Right atrium auricular region (tissue), 2 donors: ENCODE measurements at regions not wholly inside any gene's neighbourhood (a gene's known extent, or its start where the extent isn't known, plus 50 kb on each side); places are given as distances from the start of the nearest gene placed in this dataset.

Source experiments
- DNase-seq: peaks from one replicate; pipeline ENCODE4 v3.0.0-alpha.2; 2019; ENCODE audit warnings: low spot score
- H3K27ac ChIP-seq, 2 donors: fragments of 200-600 bp; sonication (generic); 1 replicate in 1 of 2; 2 replicates in 1 of 2; pipeline ENCODE4 v1.5.1; 2016 to 2019
- H3K27me3 ChIP-seq, 2 donors: fragments of 200-600 bp; sonication (generic); one replicate each; pipeline versions ENCODE4 v1.5.1 to v1.6.0; 2017 to 2019
- H3K36me3 ChIP-seq: fragments of 200-600 bp; sonication (generic); one replicate; pipeline ENCODE4 v1.5.1; 2016
- H3K4me1 ChIP-seq, 2 donors: fragments of 200-600 bp; sonication (generic); one replicate each; pipeline versions ENCODE4 v1.5.1 to v1.6.0; 2017 to 2019
- H3K4me3 ChIP-seq, 2 donors: fragments of 200-600 bp; sonication (generic); 1 replicate in 1 of 2; 2 replicates in 1 of 2; pipeline ENCODE4 v1.5.1; 2017 to 2019; ENCODE audit warnings: mild to moderate bottlenecking in 1 of 2, moderate library complexity in 1 of 2
- H3K9me3 ChIP-seq, 2 donors: fragments of 200-600 bp; sonication (generic); one replicate each; pipeline ENCODE4 v1.5.1; 2019
- TF ChIP-seq, protein P1 (sequence below), 2 donors: fragments of 200-600 bp; sonication (generic); IDR thresholded peaks; one replicate each; pipeline ENCODE4 v1.5.1; 2019; ENCODE audit warnings: antibody characterized with exemption in 2 of 2

DNA sequence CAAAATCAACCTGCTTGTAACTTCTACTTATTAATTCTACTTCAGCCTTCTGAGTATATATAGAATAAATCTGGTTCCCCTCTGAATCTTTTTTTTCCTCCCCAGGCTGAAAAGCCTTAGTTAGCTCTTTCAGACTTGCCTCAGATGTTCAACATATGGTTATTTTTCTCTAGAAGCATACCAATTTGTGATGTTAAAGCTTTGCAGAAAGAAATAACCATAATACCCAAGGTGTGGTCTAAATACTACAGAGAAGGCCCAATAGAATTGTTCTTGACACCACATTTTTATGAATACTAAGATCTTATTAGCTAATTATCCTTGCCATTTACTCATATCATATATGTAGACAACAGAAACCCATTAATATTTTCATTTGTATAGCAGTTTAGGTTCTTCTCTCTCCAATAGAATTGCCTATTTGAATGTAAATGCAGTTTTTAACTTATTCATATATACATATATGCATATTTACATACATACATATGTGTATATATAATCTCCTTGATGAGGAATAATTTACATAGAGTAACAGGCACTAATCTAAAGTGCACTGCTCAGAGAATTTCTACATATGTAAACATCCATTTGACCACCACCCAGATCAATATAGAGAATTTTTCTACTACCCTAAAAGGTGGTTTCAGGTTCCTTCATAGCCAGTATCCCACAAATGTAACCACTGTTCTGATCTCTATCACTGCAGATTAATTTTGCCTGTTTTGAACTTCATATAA lies 175.2 kb upstream of the IVNS1ABP start:
- H3K4me3 ChIP-seq = no peak overlapping the region
- TF ChIP-seq, protein P1, sequence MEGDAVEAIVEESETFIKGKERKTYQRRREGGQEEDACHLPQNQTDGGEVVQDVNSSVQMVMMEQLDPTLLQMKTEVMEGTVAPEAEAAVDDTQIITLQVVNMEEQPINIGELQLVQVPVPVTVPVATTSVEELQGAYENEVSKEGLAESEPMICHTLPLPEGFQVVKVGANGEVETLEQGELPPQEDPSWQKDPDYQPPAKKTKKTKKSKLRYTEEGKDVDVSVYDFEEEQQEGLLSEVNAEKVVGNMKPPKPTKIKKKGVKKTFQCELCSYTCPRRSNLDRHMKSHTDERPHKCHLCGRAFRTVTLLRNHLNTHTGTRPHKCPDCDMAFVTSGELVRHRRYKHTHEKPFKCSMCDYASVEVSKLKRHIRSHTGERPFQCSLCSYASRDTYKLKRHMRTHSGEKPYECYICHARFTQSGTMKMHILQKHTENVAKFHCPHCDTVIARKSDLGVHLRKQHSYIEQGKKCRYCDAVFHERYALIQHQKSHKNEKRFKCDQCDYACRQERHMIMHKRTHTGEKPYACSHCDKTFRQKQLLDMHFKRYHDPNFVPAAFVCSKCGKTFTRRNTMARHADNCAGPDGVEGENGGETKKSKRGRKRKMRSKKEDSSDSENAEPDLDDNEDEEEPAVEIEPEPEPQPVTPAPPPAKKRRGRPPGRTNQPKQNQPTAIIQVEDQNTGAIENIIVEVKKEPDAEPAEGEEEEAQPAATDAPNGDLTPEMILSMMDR (IDR thresholded peaks at IDR 0.05) = no peak
- H3K36me3 ChIP-seq = no peaks in the 10 kb centered on the region
- H3K4me1 ChIP-seq = peaks cover 0 to 18% of the 10 kb centered on the region in 2 donors
- no peak for DNase-seq
- H3K9me3 ChIP-seq = no peaks in the 10 kb centered on the region
- H3K27me3 ChIP-seq = no peaks in the 10 kb centered on the region
- no peak overlapping the region for H3K27ac ChIP-seq

DNA sequence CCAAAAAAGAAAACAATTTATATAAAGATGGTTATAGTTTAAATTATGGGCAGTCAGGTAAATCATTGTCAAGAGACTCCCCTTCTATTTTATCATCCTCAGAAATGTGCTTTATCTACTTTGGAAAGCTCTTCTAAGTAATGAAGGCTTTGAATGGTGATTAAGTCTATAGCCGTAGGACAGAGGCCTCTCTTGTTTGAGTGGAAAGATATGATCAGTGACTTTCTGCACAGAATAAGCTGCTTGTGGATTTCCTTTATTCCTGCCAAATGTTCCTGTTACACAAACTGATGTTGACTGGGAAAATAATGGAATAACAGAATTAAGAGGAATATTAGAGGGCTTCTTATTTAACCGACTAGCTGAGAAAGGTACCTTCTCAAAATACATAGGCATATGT lies 174.6 kb upstream of the IVNS1ABP start:
- Histone ChIP-seq H3K4me1 (peaks cover 0 to 24% of the 10 kb centered on the region in 2 donors), H3K27ac (no peak overlapping the region), H3K9me3 (no peaks in the 10 kb centered on the region), H3K27me3 (no peaks in the 10 kb centered on the region), H3K36me3 (no peaks in the 10 kb centered on the region), H3K4me3 (no peak overlapping the region)
- no peak for DNase-seq
- TF ChIP-seq, protein P1 (IDR thresholded peaks at IDR 0.05) = no peak

DNA sequence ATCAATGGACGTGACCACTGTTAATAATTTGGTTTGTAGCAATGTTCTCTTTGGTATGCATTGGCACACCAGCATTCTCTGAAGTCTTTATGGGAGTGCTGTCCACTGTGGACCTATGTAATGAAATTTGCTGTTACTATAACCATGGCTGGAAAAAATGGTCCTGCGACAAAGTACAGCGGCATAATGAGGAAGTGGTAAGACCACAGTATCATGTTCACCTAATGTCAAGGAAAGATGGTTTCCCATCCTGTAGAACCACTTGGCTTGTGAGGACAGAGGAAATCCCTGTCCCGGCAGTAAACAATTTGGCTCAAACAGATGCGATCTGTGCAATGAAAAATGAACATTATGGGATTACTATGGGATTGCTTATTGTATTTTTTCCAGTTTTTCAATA lies 173.9 kb upstream of the IVNS1ABP start:
- no peaks in the 10 kb centered on the region for H3K9me3 ChIP-seq
- H3K4me1 ChIP-seq = peaks cover 0 to 27% of the 10 kb centered on the region in 2 donors
- no peak for DNase-seq
- H3K27me3 ChIP-seq = no peaks in the 10 kb centered on the region
- no peak overlapping the region for H3K4me3 ChIP-seq
- H3K27ac ChIP-seq = no peak overlapping the region
- no peaks in the 10 kb centered on the region for H3K36me3 ChIP-seq
- TF ChIP-seq, protein P1 (IDR thresholded peaks at IDR 0.05) = no peak

DNA sequence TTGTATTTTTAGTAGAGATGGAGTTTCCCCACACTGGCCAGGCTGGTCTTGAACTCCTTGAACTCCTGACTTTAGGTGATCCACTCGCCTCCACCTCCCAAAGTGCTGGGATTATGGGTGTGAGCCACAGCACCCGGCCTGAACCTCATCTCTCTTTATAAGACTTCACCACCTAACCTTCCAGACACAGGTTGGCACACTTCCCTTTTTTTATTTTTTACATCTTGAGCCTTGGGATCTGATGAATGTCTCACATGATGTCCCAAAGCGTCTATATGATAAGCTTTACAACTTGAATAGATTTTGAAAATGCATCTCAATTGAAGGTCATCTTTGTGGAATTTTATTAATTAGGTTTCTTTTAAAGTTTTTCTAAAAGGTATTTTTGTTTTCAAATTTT lies 172.4 kb upstream of the IVNS1ABP start:
- no peaks in the 10 kb centered on the region for H3K36me3 ChIP-seq
- no peak for DNase-seq
- H3K27me3 ChIP-seq = no peaks in the 10 kb centered on the region
- H3K4me3 ChIP-seq = no peak overlapping the region
- TF ChIP-seq, protein P1 (IDR thresholded peaks at IDR 0.05) = no peak
- H3K27ac ChIP-seq = peak overlapping the region; percentile 34 to 53
- peaks cover 0 to 30% of the 10 kb centered on the region in 2 donors for H3K4me1 ChIP-seq
- no peaks in the 10 kb centered on the region for H3K9me3 ChIP-seq

DNA sequence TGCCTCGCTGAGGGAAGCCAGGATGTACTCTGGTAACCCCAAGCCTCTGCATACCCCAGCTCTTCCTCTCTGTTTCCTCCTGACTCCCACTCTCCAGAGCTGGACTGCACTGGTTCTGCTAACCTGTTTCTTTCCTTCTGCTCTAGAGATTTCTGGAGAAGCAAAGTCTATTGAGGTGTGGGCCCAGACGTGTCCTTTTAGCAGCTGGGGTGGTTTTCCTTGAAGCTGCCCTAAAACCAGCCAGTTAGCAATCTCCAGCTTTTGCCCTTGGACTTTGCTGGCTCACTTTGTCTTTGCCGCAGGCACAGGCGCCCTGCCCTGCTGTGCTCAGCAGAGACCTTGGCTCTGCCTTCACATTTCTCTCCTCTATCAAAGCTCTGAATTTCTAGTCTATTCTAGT lies 171.8 kb upstream of the IVNS1ABP start:
- no peak overlapping the region for H3K4me3 ChIP-seq
- no peaks in the 10 kb centered on the region for H3K27me3 ChIP-seq
- H3K27ac ChIP-seq = peak overlapping the region; percentile 34 to 53
- TF ChIP-seq, protein P1 (IDR thresholded peaks at IDR 0.05) = no peak
- peaks cover 0 to 36% of the 10 kb centered on the region in 2 donors for H3K4me1 ChIP-seq
- no peak for DNase-seq
- H3K9me3 ChIP-seq = no peaks in the 10 kb centered on the region
- no peaks in the 10 kb centered on the region for H3K36me3 ChIP-seq

DNA sequence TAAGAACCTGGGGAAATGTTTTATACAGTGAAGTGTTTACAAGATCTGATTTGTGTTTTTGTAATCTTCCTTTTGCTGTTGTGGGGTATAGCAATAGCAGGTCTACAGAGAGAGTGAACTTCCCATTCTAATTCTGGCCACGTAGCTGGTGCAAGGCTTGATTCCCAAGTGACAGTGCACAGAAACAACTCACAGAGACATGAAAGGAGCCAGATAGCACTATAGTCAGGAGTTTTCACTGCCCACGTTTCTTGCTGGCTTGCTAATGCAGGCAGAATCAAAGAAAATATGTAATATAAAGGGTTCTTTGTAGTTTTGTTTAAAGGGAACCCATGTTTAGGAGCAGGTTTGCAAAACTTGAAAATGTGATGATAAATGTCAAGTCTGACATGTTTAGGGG lies 170.9 kb upstream of the IVNS1ABP start:
- TF ChIP-seq, protein P1 (IDR thresholded peaks at IDR 0.05) = no peak

More for the DNA sequence above, 170.9 kb upstream of the IVNS1ABP start:
- H3K27me3 ChIP-seq = no peaks in the 10 kb centered on the region
- H3K27ac ChIP-seq = peak overlapping the region; percentile 34 to 53
- H3K9me3 ChIP-seq = no peaks in the 10 kb centered on the region
- DNase-seq = no peak
- H3K36me3 ChIP-seq = no peaks in the 10 kb centered on the region
- H3K4me1 ChIP-seq = peaks cover 0 to 38% of the 10 kb centered on the region in 2 donors
- H3K4me3 ChIP-seq = no peak overlapping the region
